ENCODE measurements at regions not wholly inside any gene's neighbourhood (a gene's known extent, or its start where the extent isn't known, plus 50 kb on each side); places are given as distances from the start of the nearest gene placed in this dataset.

GRCh38 chr6:55674672-55675071 is 95.7 kb upstream of the HMGCLL1 start:
- TF ChIP-seq CTCF (IDR thresholded peaks at IDR 0.05) (no peak), POLR2A (IDR thresholded peaks at IDR 0.05; ENCODE audit: low read depth) (no peak), POLR2AphosphoS5 (IDR thresholded peaks at IDR 0.05) (no peak), EP300 (IDR thresholded peaks at IDR 0.05) (no peak)
